HepG2 (cell line): ENCODE measurements at regions not wholly inside any gene's neighbourhood (a gene's known extent, or its start where the extent isn't known, plus 50 kb on each side); places are given as distances from the start of the nearest gene placed in this dataset.

Source experiments
- ATAC-seq: fragments of 200-7000 bp; cut with Tn5 transposase; 3 replicates; pipeline ENCODE4 v1.9.1; 2020; ENCODE audit warnings: mild to moderate bottlenecking, moderate library complexity
- BruUV-seq: library from RNA; stranded (reverse); fragments of 400-500 nt; replicated peaks from 2 replicates; lab custom pipeline; 2021; lab: Mats Ljungman, UMichigan
- CTCF ChIA-PET: fragments of 300-600 bp; formaldehyde crosslinking; extraction: SDS; loops from one replicate; lab custom pipeline; 2021; ENCODE audit warnings: low total read pairs, inconsistent platforms, low intra/inter-chr PET ratio; lab: Yijun Ruan, JAX
- POLR2A ChIA-PET: fragments of 350-600 bp; sonication (Branson Sonifier 250); formaldehyde crosslinking; loops from one replicate; lab custom pipeline; 2020; ENCODE audit warnings: antibody characterized with exemption, inconsistent platforms; lab: Yijun Ruan, JAX
- DNase-seq: peaks from one replicate; pipeline ENCODE4 v3.0.0-alpha.2; 2015; ENCODE audit warnings: low spot score
- FAIRE-seq: peaks from 3 replicates; lab custom pipeline; 2011; peaks lifted over from hg19 to GRCh38; lab: Jason Lieb, UNC
- H2AFZ ChIP-seq: one replicate; pipeline ENCODE4 v1.6.1; 2011; ENCODE audit warnings: low read length, inconsistent platforms
- H3K27ac ChIP-seq: fragments of 300-600 bp; 3 replicates; pipeline ENCODE4 v1.8.0; 2011; ENCODE audit warnings: mixed run types, mild to moderate bottlenecking, mixed read lengths, low read length, inconsistent platforms; ENCODE audit not compliant: insufficient read depth; ENCODE audit errors: extremely low read length
- H3K27me3 ChIP-seq, 2 experiments: fragments of 200-600 bp in 1 of 2; 2 replicates in 1 of 2; 3 replicates in 1 of 2; pipeline versions ENCODE4 v1.6.0 to v1.8.0; 2011; ENCODE audit warnings: low read length in 2 of 2, mild to moderate bottlenecking in 2 of 2, moderate library complexity in 2 of 2, inconsistent platforms in 1 of 2; ENCODE audit not compliant: insufficient read depth in 2 of 2, control insufficient read depth in 1 of 2
- H3K36me3 ChIP-seq, 2 experiments: fragments of 200-600 bp in 1 of 2; replicated peaks in 1 of 2; 2 replicates in 1 of 2; 3 replicates in 1 of 2; pipeline versions ENCODE4 v1.5.1 to v1.8.0; 2011; ENCODE audit warnings: low read length in 2 of 2, inconsistent platforms in 1 of 2; ENCODE audit not compliant: insufficient read depth in 2 of 2, control insufficient read depth in 1 of 2
- H3K4me1 ChIP-seq: 2 replicates; pipeline ENCODE4 v1.5.1; 2012; ENCODE audit warnings: low read length, inconsistent platforms; ENCODE audit not compliant: insufficient read depth
- H3K4me2 ChIP-seq: 2 replicates; pipeline ENCODE4 v1.6.0; 2011; ENCODE audit warnings: low read depth, low read length, inconsistent platforms
- H3K4me3 ChIP-seq, 3 experiments: fragments of 200-600 bp in 1 of 3; sonication (generic), shearing (Covaris generic) in 1 of 3; replicated peaks in 1 of 3; 2 replicates each; pipeline ENCODE4 v1.5.1; 2011 to 2016; ENCODE audit warnings: low read length in 3 of 3, inconsistent platforms in 2 of 3, low read depth in 2 of 3, mild to moderate bottlenecking in 2 of 3, control low read depth in 1 of 3, mixed read lengths in 1 of 3; ENCODE audit not compliant: insufficient read depth in 1 of 3
- H3K79me2 ChIP-seq: one replicate; pipeline ENCODE4 v1.6.1; 2011; ENCODE audit warnings: low read length, inconsistent platforms; ENCODE audit not compliant: insufficient read depth
- H3K9ac ChIP-seq: 2 replicates; pipeline ENCODE4 v1.6.0; 2011; ENCODE audit warnings: mild to moderate bottlenecking, low read depth, low read length, inconsistent platforms; ENCODE audit not compliant: insufficient read depth
- H3K9me3 ChIP-seq: 2 replicates; pipeline ENCODE4 v1.5.1; 2012; ENCODE audit warnings: mild to moderate bottlenecking, low read length
- H4K20me1 ChIP-seq: 2 replicates; pipeline ENCODE4 v1.6.0; 2011; ENCODE audit warnings: inconsistent platforms, mild to moderate bottlenecking, low read length, moderate library complexity; ENCODE audit not compliant: insufficient read depth
- HNRNPL ChIP-seq: fragments of 200-400 bp; formaldehyde crosslinking; IDR thresholded peaks from 2 replicates; pipeline ENCODE4 v1.6.1; 2017; ENCODE audit warnings: mild to moderate bottlenecking, low read depth, low read length
- IRF2 ChIP-seq: IDR thresholded peaks from 2 replicates; pipeline ENCODE4 v1.6.1; 2018; ENCODE audit warnings: missing genetic modification reagents, missing compliant biosample characterization
- NR2F6 ChIP-seq, 2 experiments: IDR thresholded peaks; 2 replicates each; pipeline ENCODE4 v1.6.1; 2016; ENCODE audit warnings: antibody characterized with exemption in 1 of 2, mild to moderate bottlenecking in 1 of 2
- NR3C1 ChIP-seq: sonication (generic); formaldehyde crosslinking; IDR thresholded peaks from 2 replicates; pipeline ENCODE4 v1.4.0; 2020; ENCODE audit warnings: missing genetic modification reagents
- SAFB2 ChIP-seq: sonication (generic); formaldehyde crosslinking; IDR thresholded peaks from 2 replicates; pipeline ENCODE4 v1.5.1; 2020; ENCODE audit warnings: missing genetic modification reagents, low read depth, mild to moderate bottlenecking, borderline replicate concordance
- TGIF2 ChIP-seq: IDR thresholded peaks from 2 replicates; pipeline ENCODE4 v1.6.1; 2016; ENCODE audit warnings: control low read depth, missing compliant biosample characterization
- ZKSCAN8 ChIP-seq: IDR thresholded peaks from 2 replicates; pipeline ENCODE4 v1.6.1; 2016; ENCODE audit warnings: borderline replicate concordance, missing genetic modification reagents, missing compliant biosample characterization
- ZMYM2 ChIP-seq: sonication (generic); formaldehyde crosslinking; IDR thresholded peaks from 2 replicates; pipeline ENCODE4 v1.8.0; 2022; ENCODE audit warnings: mild to moderate bottlenecking, missing genetic modification reagents
- ZNF136 ChIP-seq: sonication (generic); formaldehyde crosslinking; IDR thresholded peaks from 2 replicates; pipeline ENCODE4 v1.8.1; 2022; ENCODE audit warnings: low read depth, mild to moderate bottlenecking, moderate library complexity, missing genetic modification reagents
- ZNF570 ChIP-seq: sonication (generic); formaldehyde crosslinking; IDR thresholded peaks from 2 replicates; pipeline ENCODE4 v1.4.0; 2020; ENCODE audit warnings: mild to moderate bottlenecking, missing genetic modification reagents, borderline replicate concordance
- ZNF75D ChIP-seq: sonication (generic); formaldehyde crosslinking; IDR thresholded peaks from 2 replicates; pipeline ENCODE4 v1.8.1; 2023; ENCODE audit warnings: missing genetic modification reagents, mild to moderate bottlenecking, borderline replicate concordance
- WGBS: methylation state at CpG from one replicate; pipeline ENCODE4 v1.1.6; 2017; ENCODE audit warnings: low lambda C conversion rate; 5-methylcytosine and 5-hydroxymethylcytosine counted together
- in situ Hi-C: cut with HindIII; loops from 2 replicates; pipeline ENCODE4 v1.10.0; 2017; ENCODE audit warnings: low pct_unique_long_range_greater_than_20kb; ENCODE audit not compliant: extremely low pct_ligation_motif_present
- intact Hi-C: fragments of 100-400 bp; cut with micrococcal nuclease; formaldehyde crosslinking; loops from one replicate; pipeline ENCODE4 v1.10.0; 2022; ENCODE audit not compliant: unreplicated experiment
- TF ChIP-seq, protein P1 (sequence below): sonication (generic); formaldehyde crosslinking; IDR thresholded peaks from 2 replicates; pipeline ENCODE4 v1.4.0; 2020; ENCODE audit warnings: missing genetic modification reagents, low read depth, mild to moderate bottlenecking, borderline replicate concordance
- TF ChIP-seq, protein P2 (sequence below): IDR thresholded peaks from 2 replicates; pipeline ENCODE4 v1.6.1; 2018; ENCODE audit warnings: missing genetic modification reagents
- TF ChIP-seq, protein P3 (sequence below): sonication (generic); formaldehyde crosslinking; IDR thresholded peaks from 2 replicates; pipeline ENCODE4 v1.8.1; 2022; ENCODE audit warnings: low read depth, mild to moderate bottlenecking, missing genetic modification reagents

DNA sequence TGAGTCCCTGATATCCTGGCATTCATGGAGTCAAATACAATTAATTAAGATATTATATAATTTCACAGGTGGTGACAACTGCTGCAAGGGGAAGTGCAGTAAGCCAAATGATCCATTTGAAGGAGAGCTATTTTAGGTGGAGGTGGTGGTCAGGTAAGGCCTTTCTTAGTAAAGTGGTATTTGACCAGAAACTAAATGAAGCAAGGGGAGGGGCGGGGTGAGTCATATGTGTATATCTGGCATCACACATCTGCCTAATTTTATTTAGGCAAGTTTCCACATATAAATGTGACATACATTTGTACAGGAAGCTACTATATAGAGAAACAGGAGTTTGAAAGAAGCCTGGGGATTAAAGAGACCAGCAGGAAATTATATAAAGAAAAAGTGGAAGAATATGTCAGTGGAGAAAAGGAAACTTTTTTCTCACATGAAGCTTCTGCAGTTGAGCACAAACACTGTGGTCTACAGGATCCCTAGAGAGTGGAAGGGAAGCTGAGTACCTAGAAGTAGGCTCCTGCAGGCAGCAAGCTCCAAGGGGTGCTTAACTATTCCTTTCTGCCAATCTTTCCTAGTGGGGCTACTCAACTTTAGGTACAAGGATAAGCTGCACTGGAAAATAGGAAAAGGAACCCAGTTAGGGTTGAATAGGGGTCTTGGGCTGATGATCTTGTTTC lies 99.6 kb downstream of the OGFRL1 start (continued):
- TF ChIP-seq, protein P1, sequence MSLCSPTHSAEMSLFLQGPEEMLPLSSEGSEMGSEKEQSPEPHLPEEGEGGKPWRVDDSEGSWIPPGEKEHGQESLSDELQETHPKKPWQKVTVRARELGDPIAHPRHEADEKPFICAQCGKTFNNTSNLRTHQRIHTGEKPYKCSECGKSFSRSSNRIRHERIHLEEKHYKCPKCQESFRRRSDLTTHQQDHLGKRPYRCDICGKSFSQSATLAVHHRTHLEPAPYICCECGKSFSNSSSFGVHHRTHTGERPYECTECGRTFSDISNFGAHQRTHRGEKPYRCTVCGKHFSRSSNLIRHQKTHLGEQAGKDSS (CRISPR knock-in tag), result no peak
- no peak for TF ChIP-seq ZNF75D
- TF ChIP-seq IRF2 (CRISPR knock-in tag), result no peak

DNA sequence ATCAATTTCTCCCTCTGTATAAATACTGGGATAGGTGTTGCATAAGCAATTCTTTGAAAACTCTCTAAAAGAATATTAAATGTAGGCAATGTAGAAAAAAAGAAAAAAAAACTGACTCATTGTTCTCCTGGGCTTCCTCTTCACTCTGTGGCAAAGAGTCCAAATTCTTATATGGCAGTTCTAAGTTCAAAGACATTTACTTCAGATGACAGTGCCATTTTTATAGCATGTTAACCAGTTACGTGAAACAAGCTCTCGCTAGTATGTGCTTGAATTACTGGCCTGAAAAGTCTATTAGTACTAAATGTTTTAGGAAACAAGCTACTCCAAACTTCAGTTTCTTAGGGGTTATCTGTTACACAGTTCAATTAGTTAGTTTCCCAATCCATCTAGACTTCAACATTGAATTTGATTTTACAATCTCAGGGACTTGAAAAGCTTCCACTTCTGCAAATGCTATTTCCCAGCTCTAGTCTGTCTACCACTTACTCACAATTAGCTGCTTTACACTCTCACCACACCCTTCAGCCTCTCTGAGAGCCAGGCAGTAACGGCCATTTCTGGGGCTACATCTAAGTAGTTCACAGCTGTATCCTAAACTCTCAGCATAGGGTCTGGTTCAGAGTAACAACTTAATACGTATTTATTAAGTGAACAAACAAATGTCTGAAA lies 100.4 kb downstream of the OGFRL1 start:
- POLR2A ChIA-PET, result no interaction called here
- no peaks in the 10 kb centered on the region for H3K4me1 ChIP-seq
- CTCF ChIA-PET, result no interaction called here
- no peaks in the 10 kb centered on the region for H3K36me3 ChIP-seq
- TF ChIP-seq, protein P2, sequence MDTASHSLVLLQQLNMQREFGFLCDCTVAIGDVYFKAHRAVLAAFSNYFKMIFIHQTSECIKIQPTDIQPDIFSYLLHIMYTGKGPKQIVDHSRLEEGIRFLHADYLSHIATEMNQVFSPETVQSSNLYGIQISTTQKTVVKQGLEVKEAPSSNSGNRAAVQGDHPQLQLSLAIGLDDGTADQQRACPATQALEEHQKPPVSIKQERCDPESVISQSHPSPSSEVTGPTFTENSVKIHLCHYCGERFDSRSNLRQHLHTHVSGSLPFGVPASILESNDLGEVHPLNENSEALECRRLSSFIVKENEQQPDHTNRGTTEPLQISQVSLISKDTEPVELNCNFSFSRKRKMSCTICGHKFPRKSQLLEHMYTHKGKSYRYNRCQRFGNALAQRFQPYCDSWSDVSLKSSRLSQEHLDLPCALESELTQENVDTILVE (CRISPR knock-in tag), result no peak
- TF ChIP-seq ZNF136 (CRISPR knock-in tag) (no peak), ZMYM2 (CRISPR knock-in tag) (no peak), SAFB2 (CRISPR knock-in tag) (no peak), HNRNPL (no peak), ZKSCAN8 (CRISPR knock-in tag) (no peak), NR3C1 (CRISPR knock-in tag) (no peak), ZNF570 (CRISPR knock-in tag) (no peak), NR2F6 (IDR thresholded peaks at IDR 0.05) (no peak), NR2F6 (CRISPR knock-in tag; IDR thresholded peaks at IDR 0.05) (no peak), TGIF2 (CRISPR knock-in tag) (no peak)
- TF ChIP-seq, protein P3, sequence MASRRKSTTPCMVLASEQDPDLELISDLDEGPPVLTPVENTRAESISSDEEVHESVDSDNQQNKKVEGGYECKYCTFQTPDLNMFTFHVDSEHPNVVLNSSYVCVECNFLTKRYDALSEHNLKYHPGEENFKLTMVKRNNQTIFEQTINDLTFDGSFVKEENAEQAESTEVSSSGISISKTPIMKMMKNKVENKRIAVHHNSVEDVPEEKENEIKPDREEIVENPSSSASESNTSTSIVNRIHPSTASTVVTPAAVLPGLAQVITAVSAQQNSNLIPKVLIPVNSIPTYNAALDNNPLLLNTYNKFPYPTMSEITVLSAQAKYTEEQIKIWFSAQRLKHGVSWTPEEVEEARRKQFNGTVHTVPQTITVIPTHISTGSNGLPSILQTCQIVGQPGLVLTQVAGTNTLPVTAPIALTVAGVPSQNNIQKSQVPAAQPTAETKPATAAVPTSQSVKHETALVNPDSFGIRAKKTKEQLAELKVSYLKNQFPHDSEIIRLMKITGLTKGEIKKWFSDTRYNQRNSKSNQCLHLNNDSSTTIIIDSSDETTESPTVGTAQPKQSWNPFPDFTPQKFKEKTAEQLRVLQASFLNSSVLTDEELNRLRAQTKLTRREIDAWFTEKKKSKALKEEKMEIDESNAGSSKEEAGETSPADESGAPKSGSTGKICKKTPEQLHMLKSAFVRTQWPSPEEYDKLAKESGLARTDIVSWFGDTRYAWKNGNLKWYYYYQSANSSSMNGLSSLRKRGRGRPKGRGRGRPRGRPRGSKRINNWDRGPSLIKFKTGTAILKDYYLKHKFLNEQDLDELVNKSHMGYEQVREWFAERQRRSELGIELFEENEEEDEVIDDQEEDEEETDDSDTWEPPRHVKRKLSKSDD (CRISPR knock-in tag), result no peak
- intact Hi-C loops (no loop called here), in situ Hi-C loops (loop anchor here (10.0 to 25.0 kb wide), 2 partner anchors 116 to 698 kb away; no protein-coding TSS in a partner anchor)
- FAIRE-seq, result no peak
- H3K79me2 ChIP-seq, result no peaks in the 10 kb centered on the region
- no peak overlapping the region for H3K9ac ChIP-seq
- no peak overlapping the region for H2AFZ ChIP-seq
- H3K4me2 ChIP-seq, result no peak overlapping the region
- no peak overlapping the region for H3K4me3 ChIP-seq
- 43% methylated on average over 4 of the region's 4 CpGs for WGBS
- BruUV-seq, result no TSS peak
- no peak for ATAC-seq
- no peak for DNase-seq
- H3K27me3 ChIP-seq, result no peaks in the 10 kb centered on the region
- no peaks in the 10 kb centered on the region for H4K20me1 ChIP-seq
- no peaks in the 10 kb centered on the region for H3K9me3 ChIP-seq
- no peak overlapping the region for H3K27ac ChIP-seq
